K562 (cell line): ENCODE measurements at regions not wholly inside any gene's neighbourhood (a gene's known extent, or its start where the extent isn't known, plus 50 kb on each side); places are given as distances from the start of the nearest gene placed in this dataset.

ENCODE experiments used
- ATAC-seq: fragments of 200-7000 bp; cut with Tn5 transposase; 3 replicates; pipeline ENCODE4 v1.9.1; 2020; ENCODE audit warnings: moderate library complexity
- BruUV-seq: library from RNA; stranded (reverse); fragments of 400-500 nt; replicated peaks from 2 replicates; lab custom pipeline; 2021; lab: Mats Ljungman, UMichigan
- CTCF ChIA-PET: fragments of 300-600 bp; formaldehyde crosslinking; extraction: SDS; loops from one replicate; lab custom pipeline; 2021; ENCODE audit warnings: low intra/inter-chr PET ratio; lab: Yijun Ruan, JAX
- POLR2A ChIA-PET: fragments of 300-600, 350-650 bp; sonication (Branson Sonifier 250); formaldehyde crosslinking; extraction: SDS; loops from one replicate; lab custom pipeline; 2021; ENCODE audit warnings: antibody characterized with exemption, inconsistent platforms; lab: Yijun Ruan, JAX
- DNase-seq, 4 experiments: peaks; one replicate each; pipeline versions ENCODE4 v3.0.0 to v3.0.0-alpha.2; 2011 to 2018; ENCODE audit warnings: low spot score in 3 of 4, mixed read lengths in 3 of 4; ENCODE audit errors: extremely low read depth in 1 of 4
- FAIRE-seq: peaks from 2 replicates; lab custom pipeline; 2011; peaks lifted over from hg19 to GRCh38; lab: Jason Lieb, UNC
- H2AFZ ChIP-seq: 2 replicates; pipeline ENCODE4 v1.6.0; 2011; ENCODE audit warnings: low read depth, low read length, control low read depth, inconsistent platforms
- H3K27ac ChIP-seq: fragments of 200-600 bp; 3 replicates; pipeline ENCODE4 v1.8.0; 2011; ENCODE audit warnings: low read depth, mild to moderate bottlenecking, control low read depth, inconsistent platforms, low read length, moderate library complexity, mixed read lengths; ENCODE audit errors: extremely low read depth
- H3K27me3 ChIP-seq, 2 experiments: fragments of 300-600 bp in 1 of 2; 2 replicates in 1 of 2; 3 replicates in 1 of 2; pipeline versions ENCODE4 v1.6.0 to v1.8.0; 2011; ENCODE audit warnings: inconsistent platforms in 2 of 2, low read length in 2 of 2, mild to moderate bottlenecking in 1 of 2, mixed read lengths in 1 of 2, moderate library complexity in 1 of 2; ENCODE audit not compliant: control insufficient read depth in 2 of 2, insufficient read depth in 2 of 2
- H3K36me3 ChIP-seq: fragments of 300-600 bp; 3 replicates; pipeline ENCODE4 v1.8.0; 2011; ENCODE audit warnings: mild to moderate bottlenecking, low read length, inconsistent platforms; ENCODE audit not compliant: control insufficient read depth, insufficient read depth
- H3K4me1 ChIP-seq, 2 experiments: fragments of 200-600 bp in 1 of 2; replicated peaks in 1 of 2; 2 replicates in 1 of 2; 3 replicates in 1 of 2; pipeline versions ENCODE4 v1.5.1 to v1.8.0; 2011; ENCODE audit warnings: inconsistent platforms in 2 of 2, low read length in 2 of 2, mild to moderate bottlenecking in 1 of 2, mixed read lengths in 1 of 2, moderate library complexity in 1 of 2; ENCODE audit not compliant: control insufficient read depth in 2 of 2, insufficient read depth in 2 of 2
- H3K4me2 ChIP-seq: 2 replicates; pipeline ENCODE4 v1.6.1; 2011; ENCODE audit warnings: low read length, control low read depth, inconsistent platforms, mixed read lengths; ENCODE audit not compliant: insufficient read depth
- H3K4me3 ChIP-seq: fragments of 200-600 bp; sonication (generic), shearing (Covaris generic); 2 replicates; pipeline ENCODE4 v1.5.1; 2016; ENCODE audit warnings: control low read depth, inconsistent platforms
- H3K79me2 ChIP-seq: fragments of 200-600 bp; 3 replicates; pipeline ENCODE4 v1.8.0; 2011; ENCODE audit warnings: low read length, inconsistent platforms; ENCODE audit not compliant: control insufficient read depth, insufficient read depth
- H3K9ac ChIP-seq, 2 experiments: 2 replicates each; pipeline versions ENCODE4 v1.6.0 to v1.6.1; 2011; ENCODE audit warnings: low read depth in 2 of 2, low read length in 2 of 2, control low read depth in 1 of 2, inconsistent platforms in 1 of 2, mild to moderate bottlenecking in 1 of 2, mixed read lengths in 1 of 2; ENCODE audit not compliant: insufficient read depth in 1 of 2
- H3K9me1 ChIP-seq: one replicate; pipeline ENCODE4 v1.6.0; 2011; ENCODE audit warnings: inconsistent platforms, mild to moderate bottlenecking, low read length, moderate library complexity; ENCODE audit not compliant: control insufficient read depth, insufficient read depth
- H3K9me3 ChIP-seq: replicated peaks from 2 replicates; pipeline ENCODE4 v1.5.1; 2011; ENCODE audit warnings: low read depth, low read length, inconsistent platforms; ENCODE audit not compliant: control insufficient read depth, insufficient read depth
- H4K20me1 ChIP-seq: replicated peaks from 2 replicates; pipeline ENCODE4 v1.6.1; 2011; ENCODE audit warnings: low read length, inconsistent platforms, mixed read lengths; ENCODE audit not compliant: control insufficient read depth, insufficient read depth
- HSF4 ChIP-seq: fragments of 250-450 bp; sonication (Bioruptor Pico); IDR thresholded peaks from 2 replicates; pipeline ENCODE4 v2.1.2; 2022; ENCODE audit warnings: mild to moderate bottlenecking, moderate library complexity, borderline replicate concordance
- ID3 ChIP-seq, 2 experiments: fragments of 250-450 bp in 1 of 2; fragments of 450-650 bp in 1 of 2; sonication (Bioruptor Pico) in 1 of 2; IDR thresholded peaks; 2 replicates each; pipeline versions ENCODE4 v1.6.1 to v1.8.0; 2016 to 2021; ENCODE audit warnings: mild to moderate bottlenecking in 2 of 2, moderate library complexity in 2 of 2, missing compliant biosample characterization in 1 of 2, missing genetic modification characterization in 1 of 2
- MAFF ChIP-seq: IDR thresholded peaks from 2 replicates; pipeline ENCODE4 v1.6.1; 2012; ENCODE audit warnings: low read length, improper control_type of control experiment
- NFE2 ChIP-seq: IDR thresholded peaks from 2 replicates; pipeline ENCODE4 v1.6.1; 2014; ENCODE audit warnings: antibody characterized with exemption, low read depth
- SREBF2 ChIP-seq: sonication (generic); formaldehyde crosslinking; IDR thresholded peaks from 2 replicates; pipeline ENCODE4 v1.4.0; 2020; ENCODE audit warnings: mild to moderate bottlenecking, missing genetic modification reagents
- ZNF134 ChIP-seq: fragments of 250-450 bp; sonication (Bioruptor Pico); conservative IDR thresholded peaks from 2 replicates; pipeline ENCODE4 v1.4.0; 2020
- ZNF239 ChIP-seq: fragments of 250-450 bp; sonication (Bioruptor Pico); IDR thresholded peaks from 2 replicates; pipeline ENCODE4 v1.4.0; 2020; ENCODE audit warnings: mild to moderate bottlenecking
- WGBS: fragments of 100-300 bp; shearing (Covaris generic); methylation state at CpG from one replicate; pipeline ENCODE4 v1.1.6; 2016; ENCODE audit warnings: low coverage, mixed read lengths; ENCODE audit not compliant: insufficient coverage; ENCODE audit errors: missing lambda C conversion rate; 5-methylcytosine and 5-hydroxymethylcytosine counted together
- in situ Hi-C: fragments of 300-500 bp; cut with MboI; formaldehyde crosslinking; loops from 4 replicates; pipeline ENCODE4 v1.15.0; 2018; ENCODE audit warnings: inconsistent platforms, mixed read lengths
- intact Hi-C: fragments of 100-400 bp; cut with micrococcal nuclease; formaldehyde crosslinking; loops from 2 replicates; pipeline ENCODE4 v1.14.2; 2022
- TF ChIP-seq, protein P1 (sequence below), 2 experiments: fragments of 450-650 bp in 1 of 2; IDR thresholded peaks; 2 replicates each; pipeline ENCODE4 v1.6.1; 2011 to 2017; ENCODE audit warnings: low read depth in 2 of 2, antibody characterized with exemption in 1 of 2, borderline replicate concordance in 1 of 2, low read length in 1 of 2, mild to moderate bottlenecking in 1 of 2, mixed read lengths in 1 of 2; ENCODE audit not compliant: control insufficient read depth in 1 of 2
- TF ChIP-seq, protein P2 (sequence below): fragments of 450-650 bp; IDR thresholded peaks from 2 replicates; pipeline ENCODE4 v1.7.0; 2016; ENCODE audit warnings: borderline replicate concordance

GRCh38 chr16:80200079-80200478, 340.7 kb upstream of the DYNLRB2 start:
- no peaks in the 10 kb centered on the region for H3K79me2 ChIP-seq
- H3K27ac ChIP-seq, result no peak overlapping the region
- DNase-seq (no peak), ATAC-seq (no peak)
- H2AFZ ChIP-seq, result no peak overlapping the region
- TF ChIP-seq NFE2 (no peak), MAFF (no peak), ID3 (CRISPR knock-in tag; IDR thresholded peaks at IDR 0.05) (no peak), ID3 (tag; IDR thresholded peaks at IDR 0.05) (no peak), ZNF134 (no peak), ZNF239 (CRISPR knock-in tag) (no peak), HSF4 (CRISPR knock-in tag) (no peak), SREBF2 (no peak)
- TF ChIP-seq, protein P1, sequence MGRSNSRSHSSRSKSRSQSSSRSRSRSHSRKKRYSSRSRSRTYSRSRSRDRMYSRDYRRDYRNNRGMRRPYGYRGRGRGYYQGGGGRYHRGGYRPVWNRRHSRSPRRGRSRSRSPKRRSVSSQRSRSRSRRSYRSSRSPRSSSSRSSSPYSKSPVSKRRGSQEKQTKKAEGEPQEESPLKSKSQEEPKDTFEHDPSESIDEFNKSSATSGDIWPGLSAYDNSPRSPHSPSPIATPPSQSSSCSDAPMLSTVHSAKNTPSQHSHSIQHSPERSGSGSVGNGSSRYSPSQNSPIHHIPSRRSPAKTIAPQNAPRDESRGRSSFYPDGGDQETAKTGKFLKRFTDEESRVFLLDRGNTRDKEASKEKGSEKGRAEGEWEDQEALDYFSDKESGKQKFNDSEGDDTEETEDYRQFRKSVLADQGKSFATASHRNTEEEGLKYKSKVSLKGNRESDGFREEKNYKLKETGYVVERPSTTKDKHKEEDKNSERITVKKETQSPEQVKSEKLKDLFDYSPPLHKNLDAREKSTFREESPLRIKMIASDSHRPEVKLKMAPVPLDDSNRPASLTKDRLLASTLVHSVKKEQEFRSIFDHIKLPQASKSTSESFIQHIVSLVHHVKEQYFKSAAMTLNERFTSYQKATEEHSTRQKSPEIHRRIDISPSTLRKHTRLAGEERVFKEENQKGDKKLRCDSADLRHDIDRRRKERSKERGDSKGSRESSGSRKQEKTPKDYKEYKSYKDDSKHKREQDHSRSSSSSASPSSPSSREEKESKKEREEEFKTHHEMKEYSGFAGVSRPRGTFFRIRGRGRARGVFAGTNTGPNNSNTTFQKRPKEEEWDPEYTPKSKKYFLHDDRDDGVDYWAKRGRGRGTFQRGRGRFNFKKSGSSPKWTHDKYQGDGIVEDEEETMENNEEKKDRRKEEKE (IDR thresholded peaks at IDR 0.05; ENCODE audit: borderline replicate concordance in 1 of 2, control insufficient read depth in 1 of 2, low read depth in 2 of 2, low read length in 1 of 2), result no peak
- TF ChIP-seq, protein P2, sequence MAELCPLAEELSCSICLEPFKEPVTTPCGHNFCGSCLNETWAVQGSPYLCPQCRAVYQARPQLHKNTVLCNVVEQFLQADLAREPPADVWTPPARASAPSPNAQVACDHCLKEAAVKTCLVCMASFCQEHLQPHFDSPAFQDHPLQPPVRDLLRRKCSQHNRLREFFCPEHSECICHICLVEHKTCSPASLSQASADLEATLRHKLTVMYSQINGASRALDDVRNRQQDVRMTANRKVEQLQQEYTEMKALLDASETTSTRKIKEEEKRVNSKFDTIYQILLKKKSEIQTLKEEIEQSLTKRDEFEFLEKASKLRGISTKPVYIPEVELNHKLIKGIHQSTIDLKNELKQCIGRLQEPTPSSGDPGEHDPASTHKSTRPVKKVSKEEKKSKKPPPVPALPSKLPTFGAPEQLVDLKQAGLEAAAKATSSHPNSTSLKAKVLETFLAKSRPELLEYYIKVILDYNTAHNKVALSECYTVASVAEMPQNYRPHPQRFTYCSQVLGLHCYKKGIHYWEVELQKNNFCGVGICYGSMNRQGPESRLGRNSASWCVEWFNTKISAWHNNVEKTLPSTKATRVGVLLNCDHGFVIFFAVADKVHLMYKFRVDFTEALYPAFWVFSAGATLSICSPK, result no peak
- TF ChIP-seq, all 486 proteins: peak for 0
- Histone ChIP-seq H3K27me3 (no peaks in the 10 kb centered on the region), H3K4me3 (no peak overlapping the region), H3K9me1 (no peaks in the 10 kb centered on the region), H3K9ac (no peak overlapping the region), H3K4me1 (no peaks in the 10 kb centered on the region), H3K9me3 (no peaks in the 10 kb centered on the region), H4K20me1 (0 out of 2 replicates have a peak, but pooled peaks cover 3% of the 10 kb centered on the region), H3K36me3 (no peaks in the 10 kb centered on the region), H3K4me2 (no peak overlapping the region)
- no TSS peak for BruUV-seq
- ChIA-PET CTCF (no interaction called here), POLR2A (interaction anchor here (0.5 kb wide), 1 partner anchor 12 kb away, joined by 3 read pairs; no protein-coding TSS in a partner anchor)
- 2% methylated on average over 3 of the region's 3 CpGs for WGBS
- FAIRE-seq, result no peak
- in situ Hi-C loops (no loop called here), intact Hi-C loops (no loop called here)
